NCI-H2029 treated with DMSO at 0.1 percent for 48 hours (cell line): ENCODE measurements at regions not wholly inside any gene's neighbourhood (a gene's known extent, or its start where the extent isn't known, plus 50 kb on each side); places are given as distances from the start of the nearest gene placed in this dataset.
A peak's percentile ranks its signal among the peaks of the same experiment; 100 is the strongest.

Source experiments
- DNase-seq: peaks from one replicate; lab custom pipeline; 2025; lab: John Stamatoyannopoulos, UW

DNA sequence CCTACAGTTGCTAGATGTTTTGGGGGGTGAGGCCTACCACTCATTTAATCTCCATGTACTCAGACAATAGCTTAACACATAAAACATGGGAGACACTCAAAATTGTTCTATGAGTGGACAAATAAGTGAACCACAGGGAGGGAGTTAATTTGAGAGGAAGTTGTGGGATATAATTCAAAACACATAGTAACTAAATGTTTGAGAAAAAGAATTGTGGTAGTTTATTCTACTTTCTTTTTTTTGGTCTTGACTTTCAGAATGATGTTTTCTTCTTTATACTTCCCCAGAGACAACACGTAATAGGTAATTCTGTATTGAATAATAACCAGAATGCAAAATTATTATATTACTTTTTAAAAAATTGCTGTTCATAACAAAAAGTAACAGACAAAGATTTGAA lies 453.8 kb downstream of the RFPL4B start:
- DNase-seq, result no peak

DNA sequence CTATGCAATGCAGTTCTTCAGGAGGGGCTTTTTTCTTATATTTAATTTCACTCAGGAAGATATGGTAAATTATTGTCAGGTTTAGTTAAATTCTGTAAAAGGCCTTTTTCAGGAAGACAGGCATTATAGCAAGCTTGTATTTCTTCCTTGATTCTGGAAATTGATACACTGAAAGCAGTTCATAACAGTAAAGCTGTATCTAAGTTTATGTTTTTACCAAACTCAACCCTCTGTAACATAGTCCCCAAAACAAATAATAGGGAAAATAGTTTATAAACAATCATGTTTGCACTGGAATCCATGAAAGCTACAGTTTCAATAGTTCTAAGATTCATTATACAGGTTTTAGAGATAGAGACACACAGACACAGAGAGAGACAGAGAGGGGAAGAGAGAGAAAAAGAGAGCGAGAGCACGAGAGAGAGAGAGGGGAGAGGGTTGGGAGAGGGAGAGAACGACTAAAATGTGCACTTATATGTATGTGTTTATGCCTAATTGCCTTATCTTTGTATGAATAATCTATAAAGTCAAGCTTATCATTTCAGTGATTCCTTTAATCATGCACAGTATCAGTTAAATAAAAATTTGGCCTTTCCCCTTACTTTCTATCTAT lies 454.4 kb downstream of the RFPL4B start:
- DNase-seq, result no peak

DNA sequence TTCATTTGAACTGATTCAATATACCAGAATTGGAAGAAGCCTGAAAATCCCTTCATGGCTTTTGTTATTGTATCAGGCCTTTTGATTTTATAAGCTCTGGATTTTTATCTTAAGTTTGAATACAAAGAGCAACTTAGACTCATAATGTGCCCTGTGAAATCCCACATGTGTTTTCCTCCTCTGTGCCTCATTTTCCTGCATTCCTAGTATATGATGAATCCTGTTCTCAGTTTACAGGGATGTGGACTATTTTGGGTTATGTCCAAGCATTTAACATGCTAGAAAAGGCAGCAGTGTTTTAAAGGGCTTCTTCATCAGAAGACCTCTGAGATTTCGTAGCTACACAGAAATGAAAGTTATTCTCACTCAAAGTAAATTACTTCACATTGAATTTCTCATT lies 455.0 kb downstream of the RFPL4B start:
- DNase-seq, result no peak

DNA sequence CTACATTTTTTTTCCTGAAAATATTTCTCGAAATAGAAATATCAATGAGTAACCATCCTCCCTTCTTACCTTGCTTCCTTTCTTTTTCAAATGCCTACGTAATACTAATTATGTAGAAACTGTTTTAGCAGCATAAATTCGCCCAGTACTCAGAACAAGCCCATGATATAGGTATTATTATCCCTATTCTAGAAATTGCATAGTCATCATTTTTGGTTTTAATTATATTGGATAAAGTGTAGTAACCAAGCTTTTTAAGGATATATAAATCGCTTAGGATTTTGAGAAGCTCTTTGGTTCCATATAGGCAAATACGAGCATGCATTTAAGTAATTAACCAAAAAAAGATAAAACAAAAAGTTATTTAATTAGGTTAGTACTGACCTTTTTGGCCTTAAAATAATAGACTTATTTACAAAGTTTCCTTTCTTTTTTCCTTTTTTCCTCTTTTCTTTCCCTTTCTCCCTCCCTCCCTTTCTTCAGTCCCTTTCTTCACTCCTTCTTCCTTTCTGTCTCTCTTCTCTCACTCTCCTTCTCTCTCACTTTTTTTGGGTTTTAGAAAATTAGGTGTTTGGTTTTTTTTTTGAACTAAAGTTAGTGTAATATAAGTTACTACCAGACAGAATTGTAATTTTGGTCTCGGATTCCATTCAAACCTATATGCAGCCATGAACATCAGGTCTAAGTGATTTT lies 457.7 kb downstream of the RFPL4B start:
- DNase-seq, result no peak

DNA sequence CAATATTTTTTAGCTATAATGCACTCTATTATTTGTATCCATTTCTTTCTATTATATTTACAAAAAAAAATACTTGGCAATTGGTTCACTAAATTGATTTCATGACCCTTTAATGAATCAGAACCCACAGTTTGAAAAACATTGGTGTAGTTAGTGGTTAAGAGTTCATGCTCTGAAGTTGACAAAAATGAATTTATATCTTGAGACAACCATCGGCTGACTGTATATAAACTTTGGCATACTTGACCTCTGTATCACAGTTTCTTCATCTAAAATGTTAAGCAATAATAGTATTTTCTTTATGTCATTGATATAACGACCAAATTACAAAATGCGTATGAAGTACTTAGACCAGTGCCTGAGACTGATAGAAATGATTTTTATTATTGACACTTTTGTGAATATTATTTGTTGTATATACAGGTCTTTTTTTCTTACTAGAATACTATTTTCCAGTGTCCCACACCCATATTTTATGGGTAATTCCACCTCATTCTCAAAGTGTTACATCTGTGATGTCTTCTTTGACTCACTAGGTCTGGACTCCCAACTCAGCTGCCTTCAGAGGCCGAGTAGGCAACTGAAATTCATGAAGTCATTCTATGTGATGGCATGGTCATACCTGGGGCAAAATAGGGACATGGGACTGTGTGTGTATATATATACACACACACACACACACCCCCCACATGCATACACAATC lies 459.2 kb downstream of the RFPL4B start:
- no peak for DNase-seq

GRCh38 chr6:112821476-112821875 lies 474.3 kb downstream of the RFPL4B start:
- no peak for DNase-seq

GRCh38 chr6:112822769-112823168 lies 475.6 kb downstream of the RFPL4B start:
- no peak for DNase-seq

- no peak for DNase-seq
Measured at GRCh38 chr6:112827793-112828192, 480.7 kb downstream of the RFPL4B start.

- no peak for DNase-seq
Measured at GRCh38 chr6:112831022-112831421, 483.9 kb downstream of the RFPL4B start.

GRCh38 chr6:112833581-112834131 lies 486.5 kb downstream of the RFPL4B start:
- peak; percentile 40 for DNase-seq

GRCh38 chr6:112835078-112835477 lies 487.9 kb downstream of the RFPL4B start:
- DNase-seq, result no peak

DNA sequence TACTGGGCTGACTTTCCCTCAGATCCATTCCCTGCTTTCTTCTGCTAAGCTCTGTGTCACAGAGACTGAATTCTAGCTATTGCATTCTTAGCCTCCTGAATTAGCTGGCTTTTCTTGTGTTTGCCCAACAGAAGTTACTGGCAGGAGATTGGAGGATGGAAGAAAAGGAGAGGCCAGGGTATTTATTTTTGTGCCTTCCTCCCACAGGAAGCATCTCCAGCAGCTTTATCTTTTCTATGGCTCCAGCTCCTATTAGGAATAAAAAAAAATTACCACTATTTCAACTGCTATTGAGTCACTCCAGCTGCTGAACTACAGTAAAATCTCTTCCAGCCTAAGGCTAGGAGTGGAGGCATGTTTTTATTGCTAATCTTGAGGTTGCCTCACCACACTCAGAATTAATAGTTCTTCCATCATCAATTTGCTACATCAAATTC lies 492.4 kb downstream of the RFPL4B start:
- DNase-seq, result no peak

GRCh38 chr6:112841553-112842329 lies 494.6 kb downstream of the RFPL4B start:
- DNase-seq, result no peak

DNA sequence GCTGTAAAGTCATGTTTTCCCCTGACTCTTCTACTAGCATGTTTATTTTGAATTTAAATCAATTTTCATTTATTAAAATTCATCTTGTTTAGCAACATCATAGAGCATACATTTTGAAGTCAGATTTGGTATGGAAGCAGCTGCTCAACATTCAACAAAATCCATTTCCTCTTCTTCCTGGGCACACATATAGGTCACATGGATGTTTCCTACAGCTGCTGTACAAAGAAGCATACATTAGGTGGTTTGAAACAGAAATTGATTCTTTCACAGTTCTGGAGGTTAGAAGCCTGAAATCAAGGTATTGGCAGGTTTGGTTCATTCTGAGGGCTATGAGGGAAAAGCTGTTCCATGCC lies 495.2 kb downstream of the RFPL4B start:
- no peak for DNase-seq

DNA sequence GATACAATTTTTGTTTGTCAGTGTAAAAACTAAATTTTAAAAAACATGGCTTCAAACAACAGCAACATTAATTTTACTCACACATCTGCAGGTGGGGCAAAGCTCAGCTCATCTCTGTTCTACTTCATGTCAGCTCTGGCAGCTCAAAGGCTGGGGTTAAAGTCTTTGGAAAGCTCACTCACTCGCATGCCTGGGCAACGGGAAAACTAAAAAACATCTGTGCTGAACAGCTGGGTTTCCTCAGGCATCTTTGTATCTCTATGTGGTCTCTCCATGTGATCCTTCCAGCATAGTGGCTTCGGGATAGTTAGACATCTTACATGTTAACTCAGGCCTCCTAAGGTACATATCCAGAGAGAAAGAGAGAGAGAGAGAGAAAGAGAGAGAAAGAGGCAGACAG lies 499.6 kb downstream of the RFPL4B start:
- no peak for DNase-seq

DNA sequence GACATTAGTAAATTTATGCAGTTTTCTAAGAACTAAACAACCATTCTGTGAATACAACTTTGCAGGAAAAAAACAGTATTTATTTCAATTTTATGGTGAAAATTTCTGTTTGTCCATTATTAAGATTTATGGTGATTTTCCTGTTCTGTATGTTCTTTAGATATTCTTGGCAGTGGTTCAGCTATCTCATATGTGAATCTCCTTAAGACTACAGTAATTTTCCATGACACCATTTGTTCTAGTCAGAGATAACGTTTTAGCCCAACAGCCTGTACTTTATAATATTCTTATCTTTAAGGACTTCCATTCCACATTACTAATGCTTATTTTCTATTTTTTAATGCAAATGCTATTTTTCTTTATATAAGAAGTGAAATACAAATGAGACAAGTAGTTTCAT lies 504.0 kb downstream of the RFPL4B start:
- DNase-seq, result no peak

DNA sequence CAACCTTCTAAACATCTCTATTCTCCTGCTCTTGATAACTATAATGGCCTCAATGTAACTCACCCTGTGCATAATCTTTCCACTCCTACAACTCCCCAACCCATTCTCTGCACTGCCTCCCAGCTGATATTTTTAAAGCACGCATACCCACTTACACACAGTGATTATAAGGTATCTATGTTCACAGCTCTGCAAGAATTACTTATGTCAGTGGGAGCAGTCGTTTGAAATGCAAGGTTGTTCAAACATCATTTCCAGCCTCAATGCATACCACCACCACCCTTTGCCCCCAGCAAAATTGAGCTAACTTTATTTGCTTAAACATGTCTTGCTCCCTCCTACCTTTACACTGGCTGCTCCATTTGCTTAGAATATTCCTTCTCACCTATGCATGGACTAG lies 506.0 kb downstream of the RFPL4B start:
- DNase-seq, result no peak

GRCh38 chr6:112863753-112864152 lies 516.6 kb downstream of the RFPL4B start:
- DNase-seq, result no peak

DNA sequence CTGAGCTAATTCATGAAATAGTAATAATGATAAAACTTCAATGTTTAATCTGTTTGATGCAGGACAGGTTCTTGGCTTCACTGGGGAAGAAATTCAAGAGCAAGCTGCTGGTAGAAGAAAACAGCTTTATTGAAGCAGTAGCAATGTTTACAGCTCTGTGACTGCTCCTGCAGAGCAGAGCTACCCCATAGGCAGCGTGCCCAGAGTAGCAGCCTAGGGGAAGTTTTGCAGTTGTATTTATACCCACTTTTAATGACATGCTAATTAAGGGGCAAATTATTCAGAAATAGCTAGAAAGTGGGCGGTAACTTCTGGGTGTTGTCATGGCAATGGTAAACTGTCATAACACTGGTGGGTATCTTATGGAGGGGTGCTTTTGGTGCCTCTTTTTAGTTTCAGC lies 518.0 kb downstream of the RFPL4B start:
- DNase-seq, result no peak

DNA sequence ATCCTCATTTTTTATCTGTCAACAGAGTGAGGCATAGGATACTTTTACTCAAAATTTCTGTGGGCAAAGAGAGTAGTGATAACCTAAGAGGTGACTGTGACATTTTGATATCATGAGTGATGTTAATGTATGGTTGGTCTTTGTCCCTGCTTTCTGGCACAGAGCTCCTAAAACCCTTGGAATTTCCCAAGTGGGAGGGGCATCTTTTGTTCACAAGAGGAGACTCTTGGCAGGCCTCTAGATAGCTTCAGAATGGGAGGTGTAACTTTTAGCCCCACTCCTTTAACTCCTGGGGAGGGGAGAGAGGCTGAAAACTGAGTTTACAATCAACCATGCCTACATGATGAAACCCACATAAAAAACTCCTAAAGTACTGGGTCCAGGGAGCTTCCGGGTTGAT lies 527.8 kb downstream of the RFPL4B start:
- no peak for DNase-seq

- DNase-seq, result no peak
Measured at GRCh38 chr6:112877134-112878100, 530.3 kb downstream of the RFPL4B start.
